Hepatocyte (in vitro differentiated cells): ENCODE measurements at regions not wholly inside any gene's neighbourhood (a gene's known extent, or its start where the extent isn't known, plus 50 kb on each side); places are given as distances from the start of the nearest gene placed in this dataset.

Experiments
- DNase-seq: peaks from one replicate; pipeline ENCODE4 v3.0.0-alpha.2; 2016; ENCODE audit warnings: low spot score
- H2AFZ ChIP-seq: fragments of 200-600 bp; sonication (generic); 2 replicates; pipeline ENCODE4 v1.6.0; 2016; ENCODE audit warnings: antibody characterized with exemption, mild to moderate bottlenecking
- H3K27ac ChIP-seq: fragments of 200-600 bp; sonication (generic); 2 replicates; pipeline ENCODE4 v1.5.1; 2016; ENCODE audit warnings: mild to moderate bottlenecking
- H3K27me3 ChIP-seq: fragments of 200-600 bp; sonication (generic); 2 replicates; pipeline ENCODE4 v1.6.1; 2016
- H3K36me3 ChIP-seq: fragments of 200-600 bp; sonication (generic); replicated peaks from 2 replicates; pipeline ENCODE4 v1.5.1; 2016; ENCODE audit warnings: low read depth; ENCODE audit not compliant: insufficient read depth
- H3K4me1 ChIP-seq: fragments of 200-600 bp; sonication (generic); 2 replicates; pipeline ENCODE4 v1.5.1; 2016; ENCODE audit warnings: mild to moderate bottlenecking, moderate library complexity; ENCODE audit not compliant: insufficient read depth
- H3K4me2 ChIP-seq: fragments of 200-600 bp; sonication (generic); 2 replicates; pipeline ENCODE4 v1.6.0; 2016
- H3K4me3 ChIP-seq: fragments of 200-600 bp; sonication (generic); 2 replicates; pipeline ENCODE4 v1.5.1; 2016; ENCODE audit warnings: mild to moderate bottlenecking
- H3K79me2 ChIP-seq: fragments of 200-600 bp; sonication (generic); 2 replicates; pipeline ENCODE4 v1.6.0; 2017; ENCODE audit warnings: mild to moderate bottlenecking
- H3K9me2 ChIP-seq: fragments of 200-600 bp; sonication (generic); replicated peaks from 2 replicates; pipeline ENCODE4 v1.6.0; 2017; ENCODE audit warnings: mild to moderate bottlenecking; ENCODE audit not compliant: insufficient read depth
- H3K9me3 ChIP-seq: fragments of 200-600 bp; sonication (generic); 2 replicates; pipeline ENCODE4 v1.5.1; 2016; ENCODE audit warnings: low read depth, mild to moderate bottlenecking
- H4K20me1 ChIP-seq: fragments of 200-600 bp; sonication (generic); 2 replicates; pipeline ENCODE4 v1.6.0; 2016; ENCODE audit warnings: mild to moderate bottlenecking; ENCODE audit not compliant: insufficient read depth, poor library complexity, severe bottlenecking
- EZH2 ChIP-seq: fragments of 200-600 bp; sonication (generic); IDR thresholded peaks from 2 replicates; pipeline ENCODE4 v1.6.1; 2016; ENCODE audit warnings: antibody characterized with exemption, mild to moderate bottlenecking, borderline replicate concordance
- EZH2phosphoT487 ChIP-seq: fragments of 200-600 bp; sonication (generic); IDR thresholded peaks from one replicate; pipeline ENCODE4 v1.6.1; 2018; ENCODE audit warnings: antibody characterized with exemption, mild to moderate bottlenecking, low read depth, moderate library complexity; ENCODE audit not compliant: unreplicated experiment, severe bottlenecking
- WGBS: methylation state at CpG from one replicate; pipeline ENCODE4 v1.1.6; 2016; ENCODE audit warnings: low lambda C conversion rate; ENCODE audit errors: missing lambda C conversion rate; 5-methylcytosine and 5-hydroxymethylcytosine counted together
- TF ChIP-seq, protein P1 (sequence below): fragments of 200-600 bp; sonication (generic); IDR thresholded peaks from 2 replicates; pipeline ENCODE4 v1.5.1; 2016; ENCODE audit warnings: antibody characterized with exemption, mild to moderate bottlenecking; ENCODE audit not compliant: poor library complexity

DNA sequence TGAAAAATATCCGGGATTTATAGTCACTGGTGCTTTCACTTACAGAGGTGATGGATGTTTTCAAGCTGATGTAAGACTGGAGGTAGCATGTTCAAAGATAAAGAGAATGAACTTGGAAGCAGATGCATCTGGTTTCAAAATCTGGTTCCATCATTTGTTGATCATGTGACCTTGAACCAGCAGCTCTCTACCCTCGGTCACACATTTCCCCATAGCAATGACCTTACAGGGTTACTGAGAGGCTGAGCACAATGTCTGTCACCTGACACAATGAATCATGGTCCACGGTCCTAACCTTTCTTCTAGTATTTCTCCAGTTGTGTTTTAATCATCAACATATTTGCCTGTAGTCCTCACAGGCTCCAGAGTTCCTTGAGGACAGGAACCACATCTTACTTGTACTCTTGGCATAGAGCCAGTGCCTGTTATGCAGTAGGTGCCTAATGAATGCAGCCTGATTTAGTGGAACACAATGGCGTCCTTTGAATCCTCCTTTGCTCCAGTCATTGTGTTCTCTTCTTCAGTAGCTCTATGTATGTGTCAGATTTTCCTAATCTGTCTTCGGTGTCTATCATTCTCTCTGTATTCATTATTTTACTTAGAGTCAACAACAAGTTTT lies 667.3 kb downstream of the PTPRU start:
- Histone ChIP-seq H3K79me2 (no peaks in the 10 kb centered on the region), H3K36me3 (no peaks in the 10 kb centered on the region), H3K9me2 (no peaks in the 10 kb centered on the region), H3K9me3 (no peaks in the 10 kb centered on the region), H3K27ac (no peak overlapping the region), H3K4me1 (no peaks in the 10 kb centered on the region), H3K4me2 (no peak overlapping the region), H3K27me3 (peaks cover 5% of the 10 kb centered on the region), H4K20me1 (no peaks in the 10 kb centered on the region), H3K4me3 (no peak overlapping the region), H2AFZ (no peak overlapping the region)
- 84% methylated on average over 5 of the region's 5 CpGs for WGBS
- DNase-seq = peak; percentile 12
- TF ChIP-seq EZH2phosphoT487 (no peak), EZH2 (no peak)
- TF ChIP-seq, protein P1, sequence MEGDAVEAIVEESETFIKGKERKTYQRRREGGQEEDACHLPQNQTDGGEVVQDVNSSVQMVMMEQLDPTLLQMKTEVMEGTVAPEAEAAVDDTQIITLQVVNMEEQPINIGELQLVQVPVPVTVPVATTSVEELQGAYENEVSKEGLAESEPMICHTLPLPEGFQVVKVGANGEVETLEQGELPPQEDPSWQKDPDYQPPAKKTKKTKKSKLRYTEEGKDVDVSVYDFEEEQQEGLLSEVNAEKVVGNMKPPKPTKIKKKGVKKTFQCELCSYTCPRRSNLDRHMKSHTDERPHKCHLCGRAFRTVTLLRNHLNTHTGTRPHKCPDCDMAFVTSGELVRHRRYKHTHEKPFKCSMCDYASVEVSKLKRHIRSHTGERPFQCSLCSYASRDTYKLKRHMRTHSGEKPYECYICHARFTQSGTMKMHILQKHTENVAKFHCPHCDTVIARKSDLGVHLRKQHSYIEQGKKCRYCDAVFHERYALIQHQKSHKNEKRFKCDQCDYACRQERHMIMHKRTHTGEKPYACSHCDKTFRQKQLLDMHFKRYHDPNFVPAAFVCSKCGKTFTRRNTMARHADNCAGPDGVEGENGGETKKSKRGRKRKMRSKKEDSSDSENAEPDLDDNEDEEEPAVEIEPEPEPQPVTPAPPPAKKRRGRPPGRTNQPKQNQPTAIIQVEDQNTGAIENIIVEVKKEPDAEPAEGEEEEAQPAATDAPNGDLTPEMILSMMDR = no peak

DNA sequence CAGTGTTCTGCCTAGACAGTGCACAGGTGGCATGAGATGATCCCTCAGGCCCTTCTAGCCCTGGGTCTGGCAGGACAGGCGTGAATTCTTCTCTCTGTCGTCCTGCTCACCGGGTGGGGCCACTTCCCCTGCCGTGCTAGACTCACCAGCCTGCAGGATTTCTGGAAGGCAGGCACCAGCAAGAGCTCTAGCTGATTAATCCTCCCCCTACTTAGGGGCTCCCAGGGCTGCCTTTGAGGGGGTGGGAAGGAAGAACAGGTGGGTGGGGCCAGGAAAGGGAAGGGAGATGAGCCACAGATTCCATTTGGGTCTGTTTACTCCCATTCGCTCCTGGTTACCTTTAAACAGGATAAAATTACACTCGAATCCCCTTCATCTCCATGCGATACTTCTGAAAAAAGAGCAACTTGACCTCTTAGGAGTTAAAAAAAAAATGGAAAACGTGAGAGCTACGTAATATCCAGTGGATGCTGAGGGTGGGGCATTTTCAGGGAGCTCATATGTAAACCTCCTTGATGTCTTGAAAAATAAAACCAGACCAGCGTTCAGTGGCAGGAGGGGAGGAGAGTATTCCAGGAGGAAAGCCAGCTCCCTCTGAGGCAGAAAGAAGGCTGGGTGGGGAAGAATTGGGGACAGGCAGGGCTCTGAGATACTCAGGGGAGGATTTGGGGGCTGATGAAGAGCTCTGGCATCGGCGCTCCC lies 665.5 kb downstream of the PTPRU start:
- no peaks in the 10 kb centered on the region for H3K36me3 ChIP-seq
- H3K79me2 ChIP-seq = no peaks in the 10 kb centered on the region
- H3K9me2 ChIP-seq = no peaks in the 10 kb centered on the region
- no peak overlapping the region for H2AFZ ChIP-seq
- H3K27ac ChIP-seq = no peak overlapping the region
- DNase-seq = peak; percentile 13
- H3K4me2 ChIP-seq = no peak overlapping the region
- no peak overlapping the region for H3K4me3 ChIP-seq
- no peaks in the 10 kb centered on the region for H3K9me3 ChIP-seq
- peaks cover 7% of the 10 kb centered on the region for H3K27me3 ChIP-seq
- TF ChIP-seq, protein P1 = no peak
- H4K20me1 ChIP-seq = no peaks in the 10 kb centered on the region
- no peaks in the 10 kb centered on the region for H3K4me1 ChIP-seq
- 32% methylated on average over 12 of the region's 12 CpGs for WGBS

DNA sequence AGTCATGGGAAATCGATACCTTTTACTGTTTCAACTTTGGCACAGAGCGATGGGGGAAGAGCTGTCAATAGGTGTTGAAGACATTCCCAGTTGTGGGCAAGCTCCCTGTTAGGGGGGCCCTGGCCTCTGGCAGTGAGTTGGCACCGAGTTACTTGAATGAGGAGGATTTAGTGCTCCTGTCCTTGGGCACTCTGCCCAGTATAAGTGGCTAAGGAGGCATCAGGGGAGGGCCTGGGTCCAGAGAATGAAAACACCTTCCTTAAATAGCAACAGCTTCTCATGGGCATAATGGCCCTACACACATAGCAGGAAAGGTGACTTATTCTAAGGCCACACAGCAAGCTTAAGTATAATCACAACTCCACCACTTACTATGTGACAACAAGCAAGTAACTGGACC lies 664.4 kb downstream of the PTPRU start:
- Histone ChIP-seq H3K27me3 (peaks cover 7% of the 10 kb centered on the region), H2AFZ (no peak overlapping the region), H3K9me3 (no peaks in the 10 kb centered on the region), H3K4me2 (no peak overlapping the region), H3K4me3 (no peak overlapping the region), H3K27ac (no peak overlapping the region), H4K20me1 (no peaks in the 10 kb centered on the region), H3K4me1 (no peaks in the 10 kb centered on the region), H3K36me3 (no peaks in the 10 kb centered on the region), H3K79me2 (no peaks in the 10 kb centered on the region), H3K9me2 (no peaks in the 10 kb centered on the region)
- WGBS = 59% methylated on average over 3 of the region's 3 CpGs
- no peak for DNase-seq
- no peak for TF ChIP-seq EZH2phosphoT487
- TF ChIP-seq, protein P1 = no peak
- TF ChIP-seq EZH2 = no peak
